H9 (cell line): ENCODE measurements at regions not wholly inside any gene's neighbourhood (a gene's known extent, or its start where the extent isn't known, plus 50 kb on each side); places are given as distances from the start of the nearest gene placed in this dataset.

Source experiments
- DNase-seq: peaks from one replicate; pipeline ENCODE4 v3.0.0-alpha.2; 2017
- H2AFZ ChIP-seq: one replicate; pipeline ENCODE4 v1.6.1; 2013; ENCODE audit warnings: mild to moderate bottlenecking, low read length, control low read depth, moderate library complexity
- H2AK5ac ChIP-seq: 2 replicates; pipeline ENCODE4 v1.6.1; 2013; ENCODE audit warnings: low read length, control low read depth, mixed read lengths; ENCODE audit not compliant: insufficient read length
- H2BK120ac ChIP-seq: one replicate; pipeline ENCODE4 v1.6.1; 2013; ENCODE audit warnings: low read depth, mild to moderate bottlenecking, low read length, control low read depth, inconsistent platforms; ENCODE audit not compliant: poor library complexity, severe bottlenecking
- H2BK12ac ChIP-seq: 2 replicates; pipeline ENCODE4 v1.6.1; 2013; ENCODE audit warnings: low read length, control low read depth, mixed read lengths, low read depth; ENCODE audit not compliant: insufficient read length
- H2BK15ac ChIP-seq: 2 replicates; pipeline ENCODE4 v1.6.1; 2013; ENCODE audit warnings: low read depth, low read length, control low read depth
- H2BK20ac ChIP-seq: one replicate; pipeline ENCODE4 v1.6.1; 2013; ENCODE audit warnings: low read depth, mild to moderate bottlenecking, low read length, control low read depth, inconsistent platforms; ENCODE audit not compliant: poor library complexity, severe bottlenecking
- H2BK5ac ChIP-seq: 2 replicates; pipeline ENCODE4 v1.6.1; 2013; ENCODE audit warnings: low read length, control low read depth, mixed read lengths; ENCODE audit not compliant: insufficient read length
- H3K14ac ChIP-seq: 2 replicates; pipeline ENCODE4 v1.6.1; 2013; ENCODE audit warnings: low read length, control low read depth; ENCODE audit not compliant: insufficient read depth
- H3K18ac ChIP-seq: 2 replicates; pipeline ENCODE4 v1.6.1; 2013; ENCODE audit warnings: low read depth, mild to moderate bottlenecking, mixed read lengths, low read length, control low read depth; ENCODE audit not compliant: insufficient read length
- H3K23ac ChIP-seq: 2 replicates; pipeline ENCODE4 v1.6.1; 2013; ENCODE audit warnings: low read length, control low read depth, mixed read lengths, low read depth; ENCODE audit not compliant: insufficient read length
- H3K23me2 ChIP-seq: 2 replicates; pipeline ENCODE4 v1.6.1; 2013; ENCODE audit warnings: low read depth, mild to moderate bottlenecking, mixed read lengths, low read length, control low read depth; ENCODE audit not compliant: insufficient read length, poor library complexity, severe bottlenecking
- H3K27ac ChIP-seq: 2 replicates; pipeline ENCODE4 v1.5.1; 2013; ENCODE audit warnings: low read length, control low read depth, mixed read lengths, low read depth; ENCODE audit not compliant: insufficient read length
- H3K27me3 ChIP-seq: 2 replicates; pipeline ENCODE4 v1.6.1; 2013; ENCODE audit warnings: low read length, control low read depth, inconsistent platforms; ENCODE audit not compliant: insufficient read depth
- H3K4ac ChIP-seq: 2 replicates; pipeline ENCODE4 v1.6.1; 2013; ENCODE audit warnings: low read depth, mild to moderate bottlenecking, control low read depth, inconsistent platforms, low read length, moderate library complexity
- H3K4me1 ChIP-seq: 2 replicates; pipeline ENCODE4 v1.6.1; 2013; ENCODE audit warnings: low read length, control low read depth, inconsistent platforms; ENCODE audit not compliant: insufficient read depth
- H3K4me2 ChIP-seq: 2 replicates; pipeline ENCODE4 v1.6.1; 2013; ENCODE audit warnings: low read length, control low read depth, mixed read lengths; ENCODE audit not compliant: insufficient read length, insufficient read depth
- H3K56ac ChIP-seq: 2 replicates; pipeline ENCODE4 v1.6.1; 2013; ENCODE audit warnings: low read depth, mild to moderate bottlenecking, mixed read lengths, low read length, control low read depth; ENCODE audit not compliant: insufficient read length
- H3K79me1 ChIP-seq: 2 replicates; pipeline ENCODE4 v1.6.1; 2013; ENCODE audit warnings: low read depth, mild to moderate bottlenecking, moderate library complexity, low read length, control low read depth, inconsistent platforms; ENCODE audit not compliant: insufficient read depth, poor library complexity, severe bottlenecking
- H3K79me2 ChIP-seq: 2 replicates; pipeline ENCODE4 v1.6.1; 2013; ENCODE audit warnings: low read length, control low read depth, inconsistent platforms; ENCODE audit not compliant: insufficient read depth
- H3K9ac ChIP-seq: 2 replicates; pipeline ENCODE4 v1.6.1; 2013; ENCODE audit warnings: low read length, control low read depth, mixed read lengths; ENCODE audit not compliant: insufficient read length; ENCODE audit errors: extremely low read depth
- H3K9me3 ChIP-seq: one replicate; pipeline ENCODE4 v1.6.1; 2013; ENCODE audit warnings: low read depth, low read length, inconsistent platforms; ENCODE audit not compliant: control insufficient read depth
- H3T11ph ChIP-seq: one replicate; pipeline ENCODE4 v1.6.1; 2013; ENCODE audit warnings: mild to moderate bottlenecking, low read length, control low read depth, inconsistent platforms
- H4K20me1 ChIP-seq: one replicate; pipeline ENCODE4 v1.6.1; 2013; ENCODE audit not compliant: control insufficient read depth, insufficient read length, insufficient read depth
- H4K5ac ChIP-seq: 2 replicates; pipeline ENCODE4 v1.6.1; 2013; ENCODE audit warnings: low read depth, mild to moderate bottlenecking, mixed read lengths, low read length, control low read depth; ENCODE audit not compliant: insufficient read length
- H4K8ac ChIP-seq: replicated peaks from 2 replicates; pipeline ENCODE4 v1.6.1; 2013; ENCODE audit warnings: low read length, control low read depth, mixed read lengths, low read depth; ENCODE audit not compliant: insufficient read length
- H4K91ac ChIP-seq: 2 replicates; pipeline ENCODE4 v1.6.1; 2013; ENCODE audit warnings: low read depth, mild to moderate bottlenecking, moderate library complexity, mixed read lengths, low read length, control low read depth; ENCODE audit not compliant: insufficient read length
- H3K27ac Mint-ChIP-seq, 3 experiments: 2 replicates in 2 of 3; 3 replicates in 1 of 3; pipeline ENCODE4 v1.8.0; 2020 to 2021; ENCODE audit warnings: mixed read lengths in 3 of 3, mild to moderate bottlenecking in 1 of 3, moderate library complexity in 1 of 3
- H3K27me3 Mint-ChIP-seq: 2 replicates; pipeline ENCODE4 v1.8.0; 2021; ENCODE audit warnings: low read depth, mild to moderate bottlenecking, moderate library complexity, mixed read lengths
- H3K36me3 Mint-ChIP-seq, 3 experiments: 2 replicates in 2 of 3; 3 replicates in 1 of 3; pipeline ENCODE4 v1.8.0; 2020 to 2021; ENCODE audit warnings: low read depth in 3 of 3, mixed read lengths in 3 of 3; ENCODE audit not compliant: insufficient read depth in 1 of 3
- H3K4me1 Mint-ChIP-seq, 2 experiments: 2 replicates each; pipeline ENCODE4 v1.8.0; 2020; ENCODE audit warnings: mixed read lengths in 2 of 2
- H3K4me3 Mint-ChIP-seq, 2 experiments: 2 replicates in 1 of 2; 3 replicates in 1 of 2; pipeline ENCODE4 v1.8.0; 2020 to 2021; ENCODE audit warnings: mild to moderate bottlenecking in 2 of 2, mixed read lengths in 2 of 2, moderate library complexity in 1 of 2
- H3K9me3 Mint-ChIP-seq, 2 experiments: 2 replicates in 1 of 2; 3 replicates in 1 of 2; pipeline ENCODE4 v1.8.0; 2020; ENCODE audit warnings: mild to moderate bottlenecking in 2 of 2, mixed read lengths in 2 of 2, moderate library complexity in 1 of 2
- WGBS: extraction: QIAGEN DNeasy Blood & Tissue Kit; methylation state at CpG from one replicate; pipeline ENCODE4 v1.1.7; 2013; ENCODE audit warnings: missing lambda C conversion rate, low lambda C conversion rate, mixed read lengths; ENCODE audit not compliant: insufficient read length; ENCODE audit errors: extremely low coverage; 5-methylcytosine and 5-hydroxymethylcytosine counted together
- TF ChIP-seq, protein P1 (sequence below): fragments of 200-600 bp; sonication (generic); conservative IDR thresholded peaks from 3 replicates; pipeline ENCODE4 v1.8.0; 2021; ENCODE audit warnings: antibody characterized with exemption, mild to moderate bottlenecking

DNA sequence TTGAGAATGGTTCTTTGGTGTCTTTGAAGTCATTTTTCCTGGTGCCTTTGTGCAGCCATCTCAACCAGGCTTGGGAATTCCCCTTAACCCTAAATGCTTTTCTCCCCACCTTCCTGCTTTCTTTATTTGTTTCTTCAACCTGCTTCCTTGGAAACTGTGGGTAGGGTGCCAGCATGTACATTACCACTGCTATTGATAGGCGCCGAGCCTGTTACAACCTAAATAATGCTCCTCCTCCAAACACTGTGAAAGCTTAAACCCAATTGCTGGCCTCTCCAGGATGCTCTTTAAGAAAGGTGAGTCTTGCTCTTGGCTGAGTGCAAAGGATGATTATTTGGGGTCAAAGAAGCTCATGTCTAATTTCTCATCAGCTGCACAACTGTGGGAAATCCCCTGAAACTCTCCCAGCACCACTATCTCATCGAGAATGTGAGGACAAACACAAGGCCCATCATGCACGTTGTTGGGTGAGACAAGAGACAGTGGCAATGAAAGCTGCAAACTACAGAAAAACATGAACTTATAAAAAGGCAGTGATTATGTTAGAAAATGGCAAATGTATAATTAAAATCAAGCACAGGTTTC, 285.5 kb upstream of the IGFBP3 start:
- H3K14ac ChIP-seq = no peak overlapping the region
- H3K4ac ChIP-seq = no peak overlapping the region
- no peak overlapping the region for H2BK15ac ChIP-seq
- no peak overlapping the region for H2BK20ac ChIP-seq
- no CpG with 5 or more reads among the region's 4 CpGs for WGBS
- Mint-ChIP-seq H3K4me1 (peaks cover 4 to 6% of the 10 kb centered on the region in 2 experiments), H3K36me3 (no peaks in the 10 kb centered on the region), H3K27ac (no peak overlapping the region), H3K27me3 (no peaks in the 10 kb centered on the region; the same call in 1 of the 2 replicates), H3K9me3 (no peaks in the 10 kb centered on the region), H3K4me3 (no peak overlapping the region)
- TF ChIP-seq, protein P1, sequence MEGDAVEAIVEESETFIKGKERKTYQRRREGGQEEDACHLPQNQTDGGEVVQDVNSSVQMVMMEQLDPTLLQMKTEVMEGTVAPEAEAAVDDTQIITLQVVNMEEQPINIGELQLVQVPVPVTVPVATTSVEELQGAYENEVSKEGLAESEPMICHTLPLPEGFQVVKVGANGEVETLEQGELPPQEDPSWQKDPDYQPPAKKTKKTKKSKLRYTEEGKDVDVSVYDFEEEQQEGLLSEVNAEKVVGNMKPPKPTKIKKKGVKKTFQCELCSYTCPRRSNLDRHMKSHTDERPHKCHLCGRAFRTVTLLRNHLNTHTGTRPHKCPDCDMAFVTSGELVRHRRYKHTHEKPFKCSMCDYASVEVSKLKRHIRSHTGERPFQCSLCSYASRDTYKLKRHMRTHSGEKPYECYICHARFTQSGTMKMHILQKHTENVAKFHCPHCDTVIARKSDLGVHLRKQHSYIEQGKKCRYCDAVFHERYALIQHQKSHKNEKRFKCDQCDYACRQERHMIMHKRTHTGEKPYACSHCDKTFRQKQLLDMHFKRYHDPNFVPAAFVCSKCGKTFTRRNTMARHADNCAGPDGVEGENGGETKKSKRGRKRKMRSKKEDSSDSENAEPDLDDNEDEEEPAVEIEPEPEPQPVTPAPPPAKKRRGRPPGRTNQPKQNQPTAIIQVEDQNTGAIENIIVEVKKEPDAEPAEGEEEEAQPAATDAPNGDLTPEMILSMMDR = no peak
- no peak overlapping the region for H2AK5ac ChIP-seq
- no peaks in the 10 kb centered on the region for H4K20me1 ChIP-seq
- H3K79me1 ChIP-seq = no peaks in the 10 kb centered on the region
- no peak overlapping the region for H3K27ac ChIP-seq
- no peaks in the 10 kb centered on the region for H3K79me2 ChIP-seq
- DNase-seq = no peak
- no peak overlapping the region for H2BK12ac ChIP-seq
- H2AFZ ChIP-seq = no peak overlapping the region
- no peak overlapping the region for H4K91ac ChIP-seq
- no peaks in the 10 kb centered on the region for H3K4me1 ChIP-seq
- H3K4me2 ChIP-seq = no peak overlapping the region
- no peaks in the 10 kb centered on the region for H3K9me3 ChIP-seq
- H2BK5ac ChIP-seq = no peak overlapping the region
- no peak overlapping the region for H4K8ac ChIP-seq
- H3K56ac ChIP-seq = no peak overlapping the region
- H3K18ac ChIP-seq = no peak overlapping the region
- H3K23me2 ChIP-seq = no peaks in the 10 kb centered on the region
- no peaks in the 10 kb centered on the region for H3K27me3 ChIP-seq
- no peak overlapping the region for H3T11ph ChIP-seq
- H4K5ac ChIP-seq = no peak overlapping the region
- H3K23ac ChIP-seq = no peak overlapping the region
- no peak overlapping the region for H2BK120ac ChIP-seq
- H3K9ac ChIP-seq = no peak overlapping the region
